ENCODE measurements at regions not wholly inside any gene's neighbourhood (a gene's known extent, or its start where the extent isn't known, plus 50 kb on each side); places are given as distances from the start of the nearest gene placed in this dataset.

- POLR2A ChIA-PET, result no interaction called here
- FAIRE-seq, result no peak
- H3K9ac ChIP-seq (replicated peaks; ENCODE audit: extremely low read depth, insufficient read depth, low read length), result no peak overlapping the region
- H3K4me2 ChIP-seq (ENCODE audit: insufficient read depth, low read length), result no peak overlapping the region
- no peaks in the 10 kb centered on the region for H3K4me1 ChIP-seq (ENCODE audit: control insufficient read depth, extremely low read depth, insufficient read depth, low read length)
- CTCF ChIA-PET, result interaction anchor here (1.0 to 2.4 kb wide), 5 partner anchors 28 to 342 kb away, joined by 3 to 23 read pairs (median 4); no protein-coding TSS in a partner anchor
- H4K20me1 ChIP-seq (replicated peaks; ENCODE audit: control insufficient read depth, extremely low read depth, insufficient read depth, low read length), result no peaks in the 10 kb centered on the region
- H3K27me3 ChIP-seq (ENCODE audit: control insufficient read depth in 2 of 2, insufficient read depth in 2 of 2, low read length in 2 of 2), result no peaks in the 10 kb centered on the region
- no peak for DNase-seq (ENCODE audit: low read depth, low spot score)
- no peaks in the 10 kb centered on the region for H3K36me3 ChIP-seq (ENCODE audit: control insufficient read depth in 2 of 2, extremely low read depth in 1 of 2, insufficient read depth in 2 of 2, low read length in 2 of 2)
- H3K27ac ChIP-seq (ENCODE audit: insufficient read depth, low read depth, low read length), result no peak overlapping the region
- dilution Hi-C loops (cut with MboI; ENCODE audit: extremely low pct_ligation_motif_present, low sequenced_read_pairs) (no loop called here), intact Hi-C loops (cut with micrococcal nuclease) (loop anchor here (5.0 kb wide), 2 partner anchors 320 to 1150 kb away; no protein-coding TSS in a partner anchor)
- TF ChIP-seq MAX (IDR thresholded peaks at IDR 0.05; ENCODE audit: insufficient read depth, insufficient read length) (no peak), JUN (IDR thresholded peaks at IDR 0.05; ENCODE audit: borderline replicate concordance, insufficient read depth, insufficient read length, low read depth) (no peak), GATA2 (IDR thresholded peaks at IDR 0.05; ENCODE audit: insufficient read depth, insufficient read length, low read depth, low read length) (no peak), FOS (IDR thresholded peaks at IDR 0.05; ENCODE audit: borderline replicate concordance, insufficient read depth, low read length) (no peak), EZH2 (IDR thresholded peaks at IDR 0.05; ENCODE audit: borderline replicate concordance, low read depth, low read length, severe bottlenecking) (no peak), MYC (IDR thresholded peaks at IDR 0.05; ENCODE audit: low read depth, low read length) (no peak), POLR2A (IDR thresholded peaks at IDR 0.05; ENCODE audit: low read depth, low read length) (no peak), CTCF (IDR thresholded peaks at IDR 0.05; ENCODE audit: extremely low read depth in 1 of 2, insufficient read depth in 1 of 2, low read depth in 1 of 2, low read length in 2 of 2) (no peak), POLR2AphosphoS5 (IDR thresholded peaks at IDR 0.05; ENCODE audit: insufficient read depth, low read depth, low read length) (no peak)
- H2AFZ ChIP-seq (ENCODE audit: low read depth, low read length), result no peak overlapping the region
- H3K79me2 ChIP-seq (ENCODE audit: control insufficient read depth, insufficient read depth, low read length), result no peaks in the 10 kb centered on the region
- no peaks in the 10 kb centered on the region for H3K9me3 ChIP-seq (replicated peaks; ENCODE audit: control insufficient read depth, insufficient read depth, low read length)
- H3K4me3 ChIP-seq (replicated peaks in 1 of 3; ENCODE audit: insufficient read depth in 1 of 3, low read depth in 1 of 3, low read length in 3 of 3), result no peak overlapping the region
- no peaks in the 10 kb centered on the region for H3K9me1 ChIP-seq (replicated peaks; ENCODE audit: control insufficient read depth, extremely low read depth, insufficient read depth, low read length)
- no TSS peak for BruUV-seq (replicated peaks)
Measured at GRCh38 chrX:34576864-34577263, 80.2 kb downstream of the TMEM47 start.

All from endothelial cell of umbilical vein (primary cell).